SK-N-SH (cell line): ENCODE measurements at regions not wholly inside any gene's neighbourhood (a gene's known extent, or its start where the extent isn't known, plus 50 kb on each side); places are given as distances from the start of the nearest gene placed in this dataset.

Experiments used
- EP300 ChIP-seq, 2 experiments: IDR thresholded peaks; 2 replicates each; pipeline versions ENCODE4 v1.4.0 to v1.6.1; 2012; ENCODE audit warnings: borderline replicate concordance in 1 of 2, low read depth in 1 of 2, low read length in 1 of 2
- MXI1 ChIP-seq: IDR thresholded peaks from 2 replicates; pipeline ENCODE4 v1.6.1; 2012; ENCODE audit warnings: mild to moderate bottlenecking, low read depth, low read length, improper control_type of control experiment
- POLR2AphosphoS5 ChIP-seq: IDR thresholded peaks from 2 replicates; pipeline ENCODE4 v1.6.1; 2012; ENCODE audit warnings: low read depth, low read length
- RAD21 ChIP-seq: IDR thresholded peaks from 2 replicates; pipeline ENCODE4 v1.6.1; 2012; ENCODE audit warnings: mild to moderate bottlenecking, low read length
- REST ChIP-seq: IDR thresholded peaks from 2 replicates; pipeline ENCODE4 v1.6.1; 2012; ENCODE audit warnings: mild to moderate bottlenecking, low read depth, low read length, moderate library complexity
- SIN3A ChIP-seq: IDR thresholded peaks from 2 replicates; pipeline ENCODE4 v1.6.1; 2012; ENCODE audit warnings: low read depth, mild to moderate bottlenecking, low read length, moderate library complexity, borderline replicate concordance
- YY1 ChIP-seq: IDR thresholded peaks from 2 replicates; pipeline ENCODE4 v1.4.0; 2012; ENCODE audit warnings: low read depth, mild to moderate bottlenecking
- TF ChIP-seq, protein P1 (sequence below): fragments of 200-600 bp; sonication (generic); IDR thresholded peaks from 2 replicates; pipeline ENCODE4 v1.6.1; 2017; ENCODE audit warnings: antibody characterized with exemption, mild to moderate bottlenecking, moderate library complexity
- TF ChIP-seq, protein P2 (sequence below): IDR thresholded peaks from 2 replicates; pipeline ENCODE4 v1.4.0; 2012; ENCODE audit warnings: low read depth

- TF ChIP-seq YY1 (no peak), REST (no peak), MXI1 (no peak), EP300 (IDR thresholded peaks at IDR 0.05; ENCODE audit: borderline replicate concordance in 1 of 2, low read depth in 1 of 2, low read length in 1 of 2) (no peak), RAD21 (no peak), POLR2AphosphoS5 (no peak), SIN3A (no peak)
- TF ChIP-seq, protein P1, sequence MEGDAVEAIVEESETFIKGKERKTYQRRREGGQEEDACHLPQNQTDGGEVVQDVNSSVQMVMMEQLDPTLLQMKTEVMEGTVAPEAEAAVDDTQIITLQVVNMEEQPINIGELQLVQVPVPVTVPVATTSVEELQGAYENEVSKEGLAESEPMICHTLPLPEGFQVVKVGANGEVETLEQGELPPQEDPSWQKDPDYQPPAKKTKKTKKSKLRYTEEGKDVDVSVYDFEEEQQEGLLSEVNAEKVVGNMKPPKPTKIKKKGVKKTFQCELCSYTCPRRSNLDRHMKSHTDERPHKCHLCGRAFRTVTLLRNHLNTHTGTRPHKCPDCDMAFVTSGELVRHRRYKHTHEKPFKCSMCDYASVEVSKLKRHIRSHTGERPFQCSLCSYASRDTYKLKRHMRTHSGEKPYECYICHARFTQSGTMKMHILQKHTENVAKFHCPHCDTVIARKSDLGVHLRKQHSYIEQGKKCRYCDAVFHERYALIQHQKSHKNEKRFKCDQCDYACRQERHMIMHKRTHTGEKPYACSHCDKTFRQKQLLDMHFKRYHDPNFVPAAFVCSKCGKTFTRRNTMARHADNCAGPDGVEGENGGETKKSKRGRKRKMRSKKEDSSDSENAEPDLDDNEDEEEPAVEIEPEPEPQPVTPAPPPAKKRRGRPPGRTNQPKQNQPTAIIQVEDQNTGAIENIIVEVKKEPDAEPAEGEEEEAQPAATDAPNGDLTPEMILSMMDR, result no peak
- TF ChIP-seq, protein P2, sequence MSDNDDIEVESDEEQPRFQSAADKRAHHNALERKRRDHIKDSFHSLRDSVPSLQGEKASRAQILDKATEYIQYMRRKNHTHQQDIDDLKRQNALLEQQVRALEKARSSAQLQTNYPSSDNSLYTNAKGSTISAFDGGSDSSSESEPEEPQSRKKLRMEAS, result no peak
Measured at GRCh38 chr10:124256151-124256550, 162.6 kb downstream of the OAT start.
